GM23248 (cell line): ENCODE measurements at regions not wholly inside any gene's neighbourhood (a gene's known extent, or its start where the extent isn't known, plus 50 kb on each side); places are given as distances from the start of the nearest gene placed in this dataset.
A peak's percentile ranks its signal among the peaks of the same experiment; 100 is the strongest.

Experiments used
- DNase-seq: peaks from one replicate; pipeline ENCODE4 v3.0.0-alpha.2; 2015
- H2AFZ ChIP-seq: fragments of 200-600 bp; sonication (generic); 2 replicates; pipeline ENCODE4 v1.6.1; 2016; ENCODE audit warnings: antibody characterized with exemption
- H3F3A ChIP-seq: fragments of 200-600 bp; sonication (generic); 2 replicates; pipeline ENCODE4 v1.6.1; 2016; ENCODE audit warnings: mild to moderate bottlenecking, antibody characterized with exemption, mixed run types; ENCODE audit not compliant: insufficient read depth
- H3K27ac ChIP-seq: fragments of 200-600 bp; sonication (generic); 2 replicates; pipeline ENCODE4 v1.5.1; 2016; ENCODE audit warnings: mild to moderate bottlenecking
- H3K27me3 ChIP-seq: fragments of 200-600 bp; sonication (generic); replicated peaks from 2 replicates; pipeline ENCODE4 v1.6.1; 2016; ENCODE audit warnings: mild to moderate bottlenecking; ENCODE audit not compliant: insufficient read depth
- H3K36me3 ChIP-seq: fragments of 200-600 bp; sonication (generic); 2 replicates; pipeline ENCODE4 v1.6.1; 2016; ENCODE audit warnings: low read depth, mild to moderate bottlenecking
- H3K4me1 ChIP-seq: fragments of 200-600 bp; sonication (generic); 2 replicates; pipeline ENCODE4 v1.6.1; 2016; ENCODE audit warnings: mild to moderate bottlenecking; ENCODE audit not compliant: insufficient read depth
- H3K4me2 ChIP-seq: fragments of 200-600 bp; sonication (generic); one replicate; pipeline ENCODE4 v1.6.1; 2016; ENCODE audit warnings: mild to moderate bottlenecking; ENCODE audit not compliant: unreplicated experiment
- H3K4me3 ChIP-seq: fragments of 200-600 bp; sonication (generic); 2 replicates; pipeline ENCODE4 v1.5.1; 2016; ENCODE audit warnings: mild to moderate bottlenecking
- H3K79me2 ChIP-seq: fragments of 200-600 bp; sonication (generic); 2 replicates; pipeline ENCODE4 v1.6.1; 2016; ENCODE audit warnings: mild to moderate bottlenecking; ENCODE audit not compliant: insufficient read depth
- H3K9ac ChIP-seq: fragments of 200-600 bp; sonication (generic); 2 replicates; pipeline ENCODE4 v1.6.1; 2016; ENCODE audit warnings: mild to moderate bottlenecking
- H3K9me2 ChIP-seq: fragments of 200-600 bp; sonication (generic); 2 replicates; pipeline ENCODE4 v1.6.1; 2016; ENCODE audit warnings: mixed run types, mild to moderate bottlenecking, moderate library complexity; ENCODE audit not compliant: insufficient read depth
- H3K9me3 ChIP-seq: fragments of 200-600 bp; sonication (generic); one replicate; pipeline ENCODE4 v1.6.1; 2017; ENCODE audit warnings: low read depth
- H4K20me1 ChIP-seq: fragments of 200-600 bp; sonication (generic); 2 replicates; pipeline ENCODE4 v1.6.0; 2016; ENCODE audit not compliant: insufficient read depth
- EZH2 ChIP-seq: fragments of 200-600 bp; sonication (generic); IDR thresholded peaks from 2 replicates; pipeline ENCODE4 v1.6.1; 2018; ENCODE audit warnings: antibody characterized with exemption, mild to moderate bottlenecking; ENCODE audit not compliant: insufficient read depth, poor library complexity, severe bottlenecking
- EZH2phosphoT487 ChIP-seq: fragments of 200-600 bp; sonication (generic); IDR thresholded peaks from 2 replicates; pipeline ENCODE4 v1.6.1; 2018; ENCODE audit warnings: antibody characterized with exemption, moderate library complexity, mild to moderate bottlenecking, low read depth; ENCODE audit not compliant: insufficient read depth
- WGBS, 2 experiments: methylation state at CpG; one replicate each; pipeline ENCODE4 v1.1.6; 2015 to 2017; ENCODE audit warnings: low lambda C conversion rate in 2 of 2, low coverage in 1 of 2; ENCODE audit errors: missing lambda C conversion rate in 2 of 2; 5-methylcytosine and 5-hydroxymethylcytosine counted together
- in situ Hi-C: fragments of 300-500 bp; cut with MboI; formaldehyde crosslinking; loops from 2 replicates; pipeline ENCODE4 v1.15.0; 2020

DNA sequence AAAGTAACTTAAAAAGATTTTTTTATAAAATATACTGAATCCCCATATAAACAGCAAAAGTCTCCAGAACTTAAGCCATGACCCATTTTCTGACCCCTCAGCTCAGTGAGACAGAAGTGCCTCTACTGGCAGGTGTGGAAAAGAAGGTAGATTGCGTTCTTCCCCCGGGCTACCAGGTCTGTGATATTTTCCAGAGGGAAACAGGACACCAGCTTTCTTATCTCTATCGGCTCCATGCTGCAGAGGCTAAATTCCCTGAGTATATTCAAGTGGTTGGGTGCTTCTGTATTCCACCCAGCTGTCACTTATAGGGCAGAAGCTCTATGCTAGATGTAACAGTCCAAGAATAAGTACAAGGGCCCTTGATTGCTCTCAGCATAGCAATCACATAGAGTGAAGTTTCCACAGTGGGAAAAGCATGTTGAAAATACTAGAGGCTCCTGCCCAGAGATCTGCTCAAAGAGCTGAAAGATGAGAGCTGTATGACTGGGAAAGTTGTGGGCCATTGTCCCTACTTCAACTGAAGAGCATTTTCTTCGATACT is 687.3 kb downstream of the CDH11 start:
- Histone ChIP-seq H3K9ac (no peak overlapping the region), H3K27ac (no peak overlapping the region), H3K4me2 (no peak overlapping the region), H2AFZ (no peak overlapping the region), H3K27me3 (no peaks in the 10 kb centered on the region), H3K9me2 (no peaks in the 10 kb centered on the region), H3K79me2 (no peaks in the 10 kb centered on the region), H3F3A (0 out of 2 replicates have a peak, but pooled peaks cover 4% of the 10 kb centered on the region), H3K4me3 (no peak overlapping the region), H3K36me3 (no peaks in the 10 kb centered on the region), H4K20me1 (no peaks in the 10 kb centered on the region), H3K9me3 (no peaks in the 10 kb centered on the region), H3K4me1 (peaks cover 5% of the 10 kb centered on the region)
- DNase-seq: no peak
- 86 to 89% methylated on average over 4 of the region's 4 CpGs for WGBS, 2 experiments
- in situ Hi-C loops: no loop called here
- no peak for TF ChIP-seq EZH2phosphoT487
- TF ChIP-seq EZH2: no peak

GRCh38 chr16:64428463-64429113 is 693.3 kb downstream of the CDH11 start:
- H4K20me1 ChIP-seq: no peaks in the 10 kb centered on the region
- in situ Hi-C loops: no loop called here
- H2AFZ ChIP-seq: no peak overlapping the region
- H3K27me3 ChIP-seq: no peaks in the 10 kb centered on the region
- H3K9ac ChIP-seq: no peak overlapping the region
- H3K9me3 ChIP-seq: no peaks in the 10 kb centered on the region
- peaks cover 13% of the 10 kb centered on the region for H3K4me1 ChIP-seq
- no peaks in the 10 kb centered on the region for H3K9me2 ChIP-seq
- no peak overlapping the region for H3K4me3 ChIP-seq
- H3K79me2 ChIP-seq: no peaks in the 10 kb centered on the region
- no peak overlapping the region for H3K4me2 ChIP-seq
- DNase-seq: peak; percentile 62
- H3K27ac ChIP-seq: no peak overlapping the region
- WGBS, 2 experiments: 63 to 66% methylated on average over 5 of the region's 5 CpGs
- no peaks in the 10 kb centered on the region for H3K36me3 ChIP-seq
- TF ChIP-seq EZH2phosphoT487 (no peak), EZH2 (no peak)
- H3F3A ChIP-seq: peaks cover 17% of the 10 kb centered on the region; the same call in 1 of the 2 replicates

DNA sequence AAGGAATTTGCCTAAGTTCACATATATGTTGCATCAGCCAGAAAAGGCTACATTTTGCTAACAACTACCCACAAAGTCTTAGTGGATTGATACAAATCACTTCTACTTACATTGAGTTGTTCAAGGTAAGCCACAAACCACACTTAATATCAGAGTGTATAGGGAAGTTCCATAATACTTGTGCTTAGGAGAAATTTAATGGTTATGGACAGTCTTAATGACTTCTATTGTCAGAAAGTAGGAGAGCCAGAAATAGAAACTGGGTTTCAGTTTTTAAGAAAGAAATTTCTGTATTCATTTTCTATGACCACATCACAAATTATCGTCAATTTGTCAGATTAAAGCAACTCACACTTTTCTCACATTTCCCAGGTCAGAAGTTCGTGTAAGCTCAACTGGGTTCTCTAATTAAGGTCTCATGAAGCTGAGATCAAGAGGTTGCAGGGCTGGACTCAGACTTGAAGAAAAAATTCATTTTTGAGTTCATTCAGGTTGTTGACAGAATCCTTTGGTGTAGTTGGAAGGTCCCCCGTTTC is 695.7 kb downstream of the CDH11 start:
- no peaks in the 10 kb centered on the region for H3K79me2 ChIP-seq
- peaks cover 17% of the 10 kb centered on the region; the same call in 1 of the 2 replicates for H3F3A ChIP-seq
- no peak overlapping the region for H2AFZ ChIP-seq
- H4K20me1 ChIP-seq: no peaks in the 10 kb centered on the region
- no peak overlapping the region for H3K4me3 ChIP-seq
- no peak overlapping the region for H3K9ac ChIP-seq
- peaks cover 13% of the 10 kb centered on the region for H3K4me1 ChIP-seq
- in situ Hi-C loops: no loop called here
- H3K9me2 ChIP-seq: no peaks in the 10 kb centered on the region
- H3K27me3 ChIP-seq: no peaks in the 10 kb centered on the region
- no peaks in the 10 kb centered on the region for H3K9me3 ChIP-seq
- no peak for DNase-seq
- H3K36me3 ChIP-seq: no peaks in the 10 kb centered on the region
- WGBS, 2 experiments: 96% methylated on average over 3 of the region's 3 CpGs
- H3K27ac ChIP-seq: no peak overlapping the region
- no peak overlapping the region for H3K4me2 ChIP-seq
- TF ChIP-seq EZH2phosphoT487 (no peak), EZH2 (no peak)

GRCh38 chr16:64425381-64425780 is 696.5 kb downstream of the CDH11 start:
- Histone ChIP-seq H4K20me1 (no peaks in the 10 kb centered on the region), H2AFZ (no peak overlapping the region), H3K4me1 (peaks cover 13% of the 10 kb centered on the region), H3K79me2 (no peaks in the 10 kb centered on the region), H3K4me2 (no peak overlapping the region), H3K27me3 (no peaks in the 10 kb centered on the region), H3K9me2 (no peaks in the 10 kb centered on the region), H3F3A (peaks cover 17% of the 10 kb centered on the region; the same call in 1 of the 2 replicates), H3K36me3 (no peaks in the 10 kb centered on the region), H3K4me3 (no peak overlapping the region), H3K9me3 (no peaks in the 10 kb centered on the region), H3K9ac (no peak overlapping the region), H3K27ac (no peak overlapping the region)
- in situ Hi-C loops: no loop called here
- no peak for DNase-seq
- no peak for TF ChIP-seq EZH2phosphoT487
- no peak for TF ChIP-seq EZH2
